ENCODE measurements at regions not wholly inside any gene's neighbourhood (a gene's known extent, or its start where the extent isn't known, plus 50 kb on each side); places are given as distances from the start of the nearest gene placed in this dataset.

DNA sequence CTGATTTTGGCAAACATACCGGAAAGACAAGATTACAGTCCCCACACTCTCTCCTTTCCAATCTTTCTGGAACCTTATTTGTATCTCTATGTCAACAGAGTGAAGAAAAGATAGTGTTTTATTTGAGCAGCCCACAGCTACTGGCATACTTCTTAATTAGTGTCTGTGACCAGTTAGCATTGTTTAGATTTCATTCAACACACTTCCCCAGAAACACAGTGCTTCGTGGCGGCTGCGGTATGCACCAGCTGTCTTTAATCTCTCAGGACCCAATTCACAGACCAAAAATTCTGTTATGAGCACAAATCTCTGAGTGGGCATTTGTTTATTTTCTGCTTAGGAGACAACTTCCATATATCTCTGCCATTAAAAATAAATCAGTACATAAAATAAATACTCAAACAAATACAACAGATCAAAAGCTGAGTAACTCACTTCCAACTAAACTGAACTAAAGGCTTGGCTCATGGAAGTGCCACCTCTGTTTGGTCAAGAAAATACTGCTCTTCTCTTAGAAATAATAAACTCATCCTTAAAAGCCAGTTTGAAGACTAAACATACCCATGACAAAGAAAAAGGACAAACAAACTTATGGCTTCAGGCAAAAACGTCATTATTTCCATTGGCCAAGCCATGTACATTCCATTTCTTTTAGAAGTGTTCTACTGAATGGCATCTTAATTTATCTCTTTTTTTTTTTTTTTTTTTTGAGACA, 392.4 kb downstream of the TXNL1 start:
- no peak for DNase-seq
- peaks cover 0 to 7% of the 10 kb centered on the region in 2 donors for H3K4me1 ChIP-seq (replicated peaks in 1 of 2)
- H3K36me3 ChIP-seq (replicated peaks in 1 of 2) = no peaks in the 10 kb centered on the region
- H3K27me3 ChIP-seq = no peaks in the 10 kb centered on the region
- TF ChIP-seq CTCF (IDR thresholded peaks at IDR 0.05) = no peak
- TF ChIP-seq POLR2A (IDR thresholded peaks at IDR 0.05) = no peak
- no peaks in the 10 kb centered on the region for H3K9me3 ChIP-seq (replicated peaks in 1 of 3)
- intact Hi-C loops (cut with DNase I) = no loop called here
- H3K4me3 ChIP-seq = no peak overlapping the region
- 33 to 42% (median 39%) methylated on average over 5 of the region's 5 CpGs for WGBS, 4 donors
- H3K27ac ChIP-seq = no peak overlapping the region

DNA sequence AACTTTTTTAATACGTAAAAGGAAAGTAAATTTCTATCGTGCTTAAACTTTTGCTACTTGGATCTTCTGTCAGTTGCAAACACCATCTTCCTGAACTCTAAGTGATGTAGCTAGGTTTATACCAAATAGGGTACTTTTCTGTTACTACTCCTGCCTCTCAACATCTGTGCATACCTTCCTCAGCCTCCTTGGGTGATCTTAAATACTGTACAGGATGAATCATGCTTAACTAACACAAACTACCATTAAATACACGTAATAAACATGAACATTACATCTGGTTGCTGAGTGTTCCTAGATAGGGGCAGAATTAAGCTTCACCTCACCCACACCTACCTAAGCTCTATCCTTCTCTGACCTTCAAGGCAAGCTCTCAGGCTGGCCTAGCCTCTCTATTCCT, 398.0 kb downstream of the TXNL1 start:
- no peak overlapping the region for H3K27ac ChIP-seq
- H3K27me3 ChIP-seq = no peaks in the 10 kb centered on the region
- no peak overlapping the region for H3K4me3 ChIP-seq
- WGBS, 4 donors = 87 to 95% (median 92%) methylated on average over 3 of the region's 3 CpGs
- TF ChIP-seq POLR2A (IDR thresholded peaks at IDR 0.05) = no peak
- no peak for TF ChIP-seq CTCF (IDR thresholded peaks at IDR 0.05)
- intact Hi-C loops (cut with DNase I) = no loop called here
- H3K9me3 ChIP-seq (replicated peaks in 1 of 3) = no peaks in the 10 kb centered on the region
- H3K4me1 ChIP-seq (replicated peaks in 1 of 2) = no peaks in the 10 kb centered on the region
- DNase-seq = no peak
- H3K36me3 ChIP-seq (replicated peaks in 1 of 2) = no peaks in the 10 kb centered on the region

- Histone ChIP-seq H3K4me3 (no peak overlapping the region), H3K27ac (no peak overlapping the region), H3K4me1 (replicated peaks in 1 of 2) (no peaks in the 10 kb centered on the region), H3K36me3 (replicated peaks in 1 of 2) (no peaks in the 10 kb centered on the region), H3K27me3 (no peaks in the 10 kb centered on the region), H3K9me3 (replicated peaks in 1 of 3) (no peaks in the 10 kb centered on the region)
- WGBS, 4 donors = 72 to 85% (median 77%) methylated on average over 3 of the region's 3 CpGs
- TF ChIP-seq CTCF (IDR thresholded peaks at IDR 0.05) (peak in 1 of 6 experiments; percentile 22), POLR2A (IDR thresholded peaks at IDR 0.05) (no peak)
- intact Hi-C loops (cut with DNase I) = no loop called here
- no peak for DNase-seq
Observed at GRCh38 chr18:56238576-56238975, 399.8 kb downstream of the TXNL1 start.

DNA sequence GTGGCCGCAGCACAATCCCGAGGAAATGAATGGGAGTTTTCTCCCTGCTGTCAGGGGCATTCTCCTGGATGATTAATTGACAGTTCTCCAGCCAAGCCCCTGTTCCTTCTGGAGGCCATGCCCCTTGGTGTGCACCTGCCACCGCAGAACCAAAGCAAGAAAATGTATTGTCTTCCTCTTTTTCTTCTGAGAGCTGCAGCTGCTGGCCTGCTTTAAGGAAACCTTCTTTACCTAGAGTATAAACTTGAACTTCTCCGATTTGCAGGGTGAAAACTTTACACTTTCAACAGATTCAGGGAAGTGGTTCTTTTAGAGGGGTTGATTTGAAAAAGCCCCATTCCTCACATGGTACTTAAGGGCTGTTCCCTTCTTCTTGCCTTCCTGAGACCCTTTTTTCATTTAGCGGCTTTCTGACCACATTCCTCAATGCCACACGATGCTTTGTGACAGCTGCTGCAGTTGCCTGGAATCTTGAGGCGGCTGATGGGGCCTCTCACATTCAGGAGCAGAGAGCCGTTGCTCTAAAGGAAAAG, 402.8 kb downstream of the TXNL1 start:
- Histone ChIP-seq H3K9me3 (replicated peaks in 1 of 3) (no peaks in the 10 kb centered on the region), H3K36me3 (replicated peaks in 1 of 2) (no peaks in the 10 kb centered on the region), H3K27ac (no peak overlapping the region), H3K4me1 (replicated peaks in 1 of 2) (peaks cover 4 to 6% of the 10 kb centered on the region in 2 donors), H3K27me3 (no peaks in the 10 kb centered on the region), H3K4me3 (no peak overlapping the region)
- DNase-seq = no peak
- no peak for TF ChIP-seq CTCF (IDR thresholded peaks at IDR 0.05)
- TF ChIP-seq POLR2A (IDR thresholded peaks at IDR 0.05) = no peak
- 62 to 78% (median 70%) methylated on average over 8 of the region's 8 CpGs for WGBS, 4 donors
- intact Hi-C loops (cut with DNase I) = no loop called here
